ENCODE measurements at regions not wholly inside any gene's neighbourhood (a gene's known extent, or its start where the extent isn't known, plus 50 kb on each side); places are given as distances from the start of the nearest gene placed in this dataset.

- no peak for TF ChIP-seq POLR2A (IDR thresholded peaks at IDR 0.05)
- TF ChIP-seq CTCF (IDR thresholded peaks at IDR 0.05), result no peak
These were observed 793.1 kb downstream of the DTWD2 start for GRCh38 chr5:118195211-118195610.

Measured in Peyer's patch (tissue), 4 donors.